Middle frontal gyrus (tissue), 1 donor: ENCODE measurements at regions not wholly inside any gene's neighbourhood (a gene's known extent, or its start where the extent isn't known, plus 50 kb on each side); places are given as distances from the start of the nearest gene placed in this dataset.
A peak's percentile ranks its signal among the peaks of the same experiment; 100 is the strongest.

ENCODE experiments used
- DNase-seq: peaks from one replicate; pipeline ENCODE4 v3.0.0-alpha.2; 2015; ENCODE audit warnings: low spot score; ENCODE audit errors: extremely low spot score

DNA sequence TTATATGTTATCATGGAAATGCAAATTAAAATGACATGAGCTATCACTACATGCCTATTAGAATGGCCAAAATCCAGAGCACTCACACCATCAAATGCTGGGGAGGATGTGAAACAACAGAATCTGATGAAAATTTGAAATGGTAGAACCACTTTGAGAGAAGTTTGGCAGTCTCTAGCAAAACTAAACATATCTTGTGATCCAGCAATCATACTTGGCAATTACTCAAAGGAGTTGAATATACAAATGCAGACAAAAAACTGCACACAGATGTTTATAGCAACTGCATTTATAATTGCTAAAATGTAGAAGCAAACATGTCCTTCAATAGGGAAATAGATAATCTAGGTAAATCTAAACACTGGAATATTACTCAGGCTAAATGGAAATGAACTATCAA is 1164.9 kb downstream of the DNAJB9 start:
- DNase-seq: no peak

- no peak for DNase-seq
Observed at GRCh38 chr7:109735881-109736280, 1166.2 kb downstream of the DNAJB9 start.

- DNase-seq: no peak
Observed at GRCh38 chr7:109745677-109746410, 1176.2 kb downstream of the DNAJB9 start.

DNA sequence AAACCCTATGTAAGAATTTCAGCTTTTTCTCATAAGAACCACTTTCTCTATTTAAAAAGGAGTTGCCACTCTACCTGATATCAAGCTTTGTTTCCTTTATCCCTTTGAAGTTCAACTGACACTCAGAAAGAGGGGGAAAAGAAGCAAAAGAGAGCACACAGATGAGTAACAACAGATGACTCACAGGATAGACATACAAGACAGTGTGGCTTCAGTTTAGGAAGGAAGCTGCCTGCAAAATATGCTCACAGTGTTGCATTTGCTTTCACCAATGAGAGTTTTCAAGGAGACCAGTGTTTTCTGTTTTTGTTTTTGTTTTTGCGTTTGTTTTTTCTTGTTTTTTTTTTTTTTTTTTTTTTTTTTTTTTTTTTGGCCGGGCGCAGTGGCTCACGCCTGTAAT is 1181.6 kb downstream of the DNAJB9 start:
- no peak for DNase-seq

DNA sequence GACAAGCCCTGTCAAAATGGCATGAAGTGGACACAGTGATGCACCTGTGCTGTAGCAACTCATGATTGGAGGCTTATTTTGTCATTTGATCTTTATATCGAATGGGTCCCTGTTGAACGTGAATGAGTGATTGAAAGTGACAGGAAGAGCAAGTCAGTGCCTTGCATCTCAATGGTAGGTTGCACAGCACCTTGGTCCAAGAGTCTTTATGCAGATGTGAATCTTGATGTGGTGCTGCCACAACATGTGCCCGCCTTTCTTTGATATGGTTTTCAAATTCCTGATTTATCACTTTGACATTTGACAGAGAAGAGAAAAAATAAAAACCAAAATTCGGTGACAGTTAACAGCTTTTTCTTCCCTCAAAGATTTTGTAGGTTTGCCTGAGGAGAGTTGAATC is 1182.4 kb downstream of the DNAJB9 start:
- DNase-seq: no peak

- no peak for DNase-seq
Observed at GRCh38 chr7:109757713-109758112, 1188.0 kb downstream of the DNAJB9 start.

DNA sequence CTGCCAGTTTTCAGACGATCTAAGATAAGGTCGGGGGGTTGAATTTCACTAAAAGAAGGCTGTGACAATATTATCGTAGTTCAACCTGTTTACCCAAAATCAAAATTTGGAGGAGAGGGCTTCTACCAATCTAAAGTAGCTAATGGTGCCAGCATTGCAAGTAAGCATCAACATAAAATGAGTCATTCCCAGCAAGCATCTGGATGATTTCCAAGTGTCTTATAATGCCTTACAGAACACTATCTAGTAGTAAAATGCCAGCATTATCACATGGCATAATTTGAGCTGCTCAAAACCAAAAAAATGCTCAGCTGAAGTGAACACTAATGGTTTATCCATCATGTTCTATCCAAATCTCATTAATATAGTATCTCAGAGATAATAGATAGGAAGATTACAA is 1193.9 kb downstream of the DNAJB9 start:
- no peak for DNase-seq

DNA sequence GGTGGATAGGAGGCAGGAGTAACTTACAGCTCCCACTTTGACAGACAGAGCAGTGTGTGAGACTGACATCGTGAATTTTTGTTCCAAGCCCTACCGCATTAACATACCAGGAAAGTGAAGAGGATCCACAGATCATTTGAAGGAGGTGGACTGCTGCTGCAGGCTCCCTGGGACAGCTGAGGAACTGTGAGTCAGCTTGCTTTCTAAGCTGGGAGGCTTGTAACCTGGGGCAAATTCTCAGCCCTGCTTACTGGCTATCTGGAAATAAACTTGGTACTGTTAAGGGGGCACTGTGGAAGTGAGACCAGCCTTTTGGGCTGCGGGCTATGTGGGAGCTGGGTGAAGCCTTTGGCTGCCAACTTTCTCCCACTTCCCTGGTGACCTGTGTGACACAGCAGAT is 1202.5 kb downstream of the DNAJB9 start:
- DNase-seq: no peak

DNA sequence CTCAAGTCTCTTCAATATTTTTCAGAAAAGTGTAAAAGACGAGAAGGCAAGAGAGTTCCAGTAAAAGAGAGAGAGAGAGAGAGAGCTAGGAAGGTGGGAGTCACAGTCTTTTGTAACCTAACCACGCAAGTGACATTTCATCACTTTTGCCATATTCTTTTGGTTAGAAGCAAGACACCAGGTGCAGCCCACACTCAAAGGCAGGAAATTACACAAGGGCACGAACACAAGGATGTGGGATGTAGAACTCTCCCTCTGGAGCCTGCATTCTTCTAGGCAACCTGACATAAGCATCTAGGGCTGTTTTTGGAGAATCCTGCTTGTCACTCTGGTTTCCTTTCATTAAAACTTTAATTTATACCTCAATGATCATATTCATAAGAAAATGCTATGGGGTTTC is 1213.1 kb downstream of the DNAJB9 start:
- no peak for DNase-seq

- DNase-seq: no peak
Observed at GRCh38 chr7:109806548-109806947, 1236.9 kb downstream of the DNAJB9 start.

DNA sequence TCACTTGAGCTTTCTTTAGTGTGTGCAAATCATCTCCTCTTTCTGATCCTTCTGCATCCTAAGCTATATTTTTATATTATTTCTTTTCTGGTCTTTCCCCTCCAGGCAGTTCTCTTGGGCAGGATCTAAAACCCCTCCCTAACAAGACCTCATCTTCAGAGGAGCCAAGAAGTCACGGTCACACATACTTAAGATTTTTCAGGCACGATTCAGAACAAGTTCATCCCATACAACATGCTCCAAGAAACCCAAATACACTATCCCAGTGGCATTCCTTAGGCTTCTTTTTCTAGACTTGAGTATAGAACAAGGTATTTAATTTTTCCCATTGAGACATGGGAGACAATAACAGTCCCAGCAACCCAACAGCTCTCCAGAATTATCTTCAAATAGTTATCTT is 1251.5 kb downstream of the DNAJB9 start:
- no peak for DNase-seq

GRCh38 chr7:109834851-109835250 is 1256.1 kb upstream of the LRRN3 start:
- no peak for DNase-seq

DNA sequence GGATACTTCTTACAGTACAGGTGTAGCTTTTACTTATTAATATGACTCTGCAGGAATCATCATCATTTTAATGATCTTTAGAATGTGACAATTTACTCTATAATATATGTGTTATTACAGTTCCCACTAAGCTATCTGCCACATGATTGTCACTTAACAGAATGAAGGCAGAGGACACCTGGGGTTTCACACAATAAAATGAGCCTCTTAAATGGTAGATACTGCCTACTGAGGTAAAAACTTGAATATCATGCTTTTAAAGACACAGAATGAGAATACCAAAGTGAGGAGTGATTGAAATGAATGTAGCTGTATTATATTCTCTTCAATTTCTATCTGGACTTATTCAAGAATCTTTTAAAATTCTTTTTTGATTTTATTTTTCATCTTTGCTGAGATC is 1255.3 kb upstream of the LRRN3 start:
- DNase-seq: no peak

- no peak for DNase-seq
Observed at GRCh38 chr7:109836016-109836415, 1254.9 kb upstream of the LRRN3 start.

GRCh38 chr7:109842386-109842785 is 1248.5 kb upstream of the LRRN3 start:
- DNase-seq: no peak

GRCh38 chr7:109844362-109844761 is 1246.6 kb upstream of the LRRN3 start:
- DNase-seq: no peak

GRCh38 chr7:109864230-109864629 is 1226.7 kb upstream of the LRRN3 start:
- DNase-seq: peak; percentile 20

DNA sequence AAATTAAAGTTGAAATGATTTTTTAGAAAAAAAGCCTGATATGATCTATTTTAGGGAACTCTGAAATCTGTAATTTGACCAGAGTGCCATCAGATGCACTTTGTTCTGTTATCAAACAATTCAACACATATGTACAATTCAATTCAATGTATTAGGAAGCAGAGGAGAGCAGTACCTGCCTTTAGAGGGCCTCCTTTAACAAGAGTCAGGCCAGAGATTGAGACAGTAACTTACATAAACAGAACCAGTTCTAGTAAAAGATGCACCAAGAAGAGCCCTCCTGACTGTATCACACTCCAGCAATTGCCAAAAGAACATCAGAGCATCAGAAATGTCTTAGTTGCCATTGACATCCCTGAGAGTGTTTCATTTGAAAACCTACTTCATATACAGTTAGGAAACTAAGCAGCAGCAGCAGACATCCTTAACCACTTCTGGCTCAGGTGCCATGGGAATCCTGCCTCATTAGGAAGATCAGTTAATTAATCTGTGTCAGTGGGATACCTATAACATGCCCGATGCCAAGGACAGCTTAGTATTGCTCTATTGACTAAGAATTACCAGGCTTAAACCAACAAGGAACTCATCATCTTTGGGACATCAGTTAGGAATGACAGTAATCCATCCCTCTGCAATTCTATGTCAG is 1222.6 kb upstream of the LRRN3 start:
- no peak for DNase-seq

DNA sequence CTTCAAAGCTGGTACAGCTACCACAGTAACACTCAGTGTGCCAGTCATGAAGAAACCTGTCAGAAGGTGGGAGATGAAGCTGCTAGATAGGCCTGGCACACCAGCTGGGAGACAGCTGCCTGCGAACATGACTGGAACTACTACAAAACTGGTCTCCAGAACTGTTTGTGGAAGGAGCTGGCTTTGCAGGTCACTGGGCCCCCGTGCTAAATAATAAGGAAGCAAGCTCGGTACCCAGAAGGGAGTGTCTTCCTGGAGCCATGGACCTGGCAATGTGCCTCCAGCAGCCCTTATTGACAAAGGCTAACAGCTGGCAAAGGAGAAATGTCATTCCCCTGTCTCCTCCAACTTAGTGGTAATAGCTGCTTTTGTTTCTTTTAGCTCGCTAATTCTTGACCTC is 1217.6 kb upstream of the LRRN3 start:
- DNase-seq: no peak

- no peak for DNase-seq
Observed at GRCh38 chr7:109879287-109879828, 1211.6 kb upstream of the LRRN3 start.

GRCh38 chr7:109890622-109891021 is 1200.3 kb upstream of the LRRN3 start:
- DNase-seq: no peak

GRCh38 chr7:109893231-109893630 is 1197.7 kb upstream of the LRRN3 start:
- DNase-seq: no peak

- no peak for DNase-seq
Observed at GRCh38 chr7:109895536-109895935, 1195.4 kb upstream of the LRRN3 start.
